ENCODE measurements at regions not wholly inside any gene's neighbourhood (a gene's known extent, or its start where the extent isn't known, plus 50 kb on each side); places are given as distances from the start of the nearest gene placed in this dataset.

DNA sequence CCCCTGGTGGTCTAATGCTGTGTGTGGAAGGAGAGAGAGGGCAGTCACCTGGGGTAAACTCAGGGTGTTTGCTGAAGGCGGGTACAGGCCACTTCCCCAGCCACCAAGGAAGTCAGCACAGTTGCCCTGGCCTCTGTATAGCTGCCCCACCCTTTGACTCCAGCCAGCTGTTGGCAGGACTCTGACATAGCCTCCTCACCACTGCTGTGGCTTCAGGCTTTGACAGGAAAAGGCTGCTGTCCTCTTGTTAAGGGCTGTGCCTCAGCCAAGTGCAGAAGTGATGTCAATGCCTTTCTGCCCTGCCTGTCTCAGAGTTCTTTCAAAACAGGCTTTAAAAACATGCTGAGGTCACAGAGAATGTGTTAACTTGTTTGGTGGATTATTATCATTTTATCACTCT, 487.2 kb upstream of the KLF4 start:
- no peaks in the 10 kb centered on the region for H3K27me3 ChIP-seq (ENCODE audit: insufficient read depth, low read length)
- no peak overlapping the region for H3K4me2 ChIP-seq (ENCODE audit: low read length)
- H4K20me1 ChIP-seq (ENCODE audit: insufficient read depth, low read length), result no peaks in the 10 kb centered on the region

DNA sequence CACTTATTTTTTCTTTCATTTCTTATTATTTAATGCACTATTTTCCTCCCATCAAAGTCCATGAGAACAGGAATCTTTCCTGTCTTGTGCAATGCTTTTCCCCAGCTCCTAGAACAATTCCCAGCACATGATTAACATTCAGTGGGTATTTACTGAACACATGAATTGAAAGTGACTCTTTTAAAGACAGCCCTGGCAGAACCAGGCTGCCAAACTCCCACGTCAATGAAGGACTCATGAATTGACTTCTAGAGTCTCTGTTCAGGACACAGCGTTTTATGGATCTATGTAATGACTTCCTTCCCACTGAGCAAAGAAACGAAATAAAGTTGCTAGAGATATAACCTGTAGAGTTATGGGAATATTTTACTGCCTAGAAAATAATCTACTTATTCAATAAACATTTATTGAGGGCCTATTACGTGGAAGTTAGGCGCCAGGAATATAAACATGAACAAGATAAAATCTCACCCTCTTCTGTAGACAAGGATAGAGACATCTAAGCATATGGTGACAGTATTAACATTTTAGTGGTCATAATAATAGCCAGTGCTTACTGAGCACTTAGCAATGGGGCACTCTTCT, 485.9 kb upstream of the KLF4 start:
- H3K79me2 ChIP-seq (ENCODE audit: insufficient read depth, low read length), result no peaks in the 10 kb centered on the region
- no peaks in the 10 kb centered on the region for H3K36me3 Mint-ChIP-seq (ENCODE audit: low read depth, unreplicated experiment)
- H3K27ac ChIP-seq (ENCODE audit: low read depth, low read length), result no peak overlapping the region
- no peaks in the 10 kb centered on the region for H3K36me3 ChIP-seq (ENCODE audit: insufficient read depth, low read length)
- H3K4me2 ChIP-seq (ENCODE audit: low read length), result no peak overlapping the region
- no peaks in the 10 kb centered on the region for H3K4me1 ChIP-seq (ENCODE audit: insufficient read depth, low read length)
- no peaks in the 10 kb centered on the region for H3K9me3 ChIP-seq (ENCODE audit: insufficient read depth, low read depth, low read length)
- no peaks in the 10 kb centered on the region for H3K4me1 Mint-ChIP-seq (ENCODE audit: low read depth, unreplicated experiment)
- H3K27me3 Mint-ChIP-seq (ENCODE audit: low read depth, unreplicated experiment), result peaks cover 27% of the 10 kb centered on the region
- DNase-seq (ENCODE audit: low read depth) (no peak), FAIRE-seq (no peak)
- no peaks in the 10 kb centered on the region for H3K27me3 ChIP-seq (ENCODE audit: insufficient read depth, low read length)
- TF ChIP-seq, protein P1, sequence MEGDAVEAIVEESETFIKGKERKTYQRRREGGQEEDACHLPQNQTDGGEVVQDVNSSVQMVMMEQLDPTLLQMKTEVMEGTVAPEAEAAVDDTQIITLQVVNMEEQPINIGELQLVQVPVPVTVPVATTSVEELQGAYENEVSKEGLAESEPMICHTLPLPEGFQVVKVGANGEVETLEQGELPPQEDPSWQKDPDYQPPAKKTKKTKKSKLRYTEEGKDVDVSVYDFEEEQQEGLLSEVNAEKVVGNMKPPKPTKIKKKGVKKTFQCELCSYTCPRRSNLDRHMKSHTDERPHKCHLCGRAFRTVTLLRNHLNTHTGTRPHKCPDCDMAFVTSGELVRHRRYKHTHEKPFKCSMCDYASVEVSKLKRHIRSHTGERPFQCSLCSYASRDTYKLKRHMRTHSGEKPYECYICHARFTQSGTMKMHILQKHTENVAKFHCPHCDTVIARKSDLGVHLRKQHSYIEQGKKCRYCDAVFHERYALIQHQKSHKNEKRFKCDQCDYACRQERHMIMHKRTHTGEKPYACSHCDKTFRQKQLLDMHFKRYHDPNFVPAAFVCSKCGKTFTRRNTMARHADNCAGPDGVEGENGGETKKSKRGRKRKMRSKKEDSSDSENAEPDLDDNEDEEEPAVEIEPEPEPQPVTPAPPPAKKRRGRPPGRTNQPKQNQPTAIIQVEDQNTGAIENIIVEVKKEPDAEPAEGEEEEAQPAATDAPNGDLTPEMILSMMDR (IDR thresholded peaks at IDR 0.05; ENCODE audit: insufficient read depth, low read depth, low read length), result no peak
- no peak for TF ChIP-seq EZH2 (IDR thresholded peaks at IDR 0.05; ENCODE audit: insufficient read depth, low read length)
- H3K9ac ChIP-seq (ENCODE audit: low read length), result no peak overlapping the region
- no peak overlapping the region for H3K4me3 ChIP-seq (ENCODE audit: insufficient read depth, low read depth, low read length)
- no peak overlapping the region for H3K27ac Mint-ChIP-seq (ENCODE audit: unreplicated experiment)
- H2AFZ ChIP-seq (ENCODE audit: low read depth, low read length), result no peak overlapping the region
- no peaks in the 10 kb centered on the region for H3K9me3 Mint-ChIP-seq (ENCODE audit: unreplicated experiment)
- no peaks in the 10 kb centered on the region for H4K20me1 ChIP-seq (ENCODE audit: insufficient read depth, low read length)
- H3K4me3 Mint-ChIP-seq (ENCODE audit: unreplicated experiment), result no peak overlapping the region

More for the DNA sequence above, 487.2 kb upstream of the KLF4 start:
- FAIRE-seq (no peak), DNase-seq (ENCODE audit: low read depth) (no peak)
- Histone ChIP-seq H3K9ac (ENCODE audit: low read length) (no peak overlapping the region), H3K27ac (ENCODE audit: low read depth, low read length) (no peak overlapping the region), H3K4me3 (ENCODE audit: insufficient read depth, low read depth, low read length) (no peak overlapping the region), H3K79me2 (ENCODE audit: insufficient read depth, low read length) (no peaks in the 10 kb centered on the region), H2AFZ (ENCODE audit: low read depth, low read length) (no peak overlapping the region), H3K9me3 (ENCODE audit: insufficient read depth, low read depth, low read length) (no peaks in the 10 kb centered on the region), H3K36me3 (ENCODE audit: insufficient read depth, low read length) (no peaks in the 10 kb centered on the region), H3K4me1 (ENCODE audit: insufficient read depth, low read length) (no peaks in the 10 kb centered on the region)
- no peaks in the 10 kb centered on the region for H3K36me3 Mint-ChIP-seq (ENCODE audit: low read depth, unreplicated experiment)
- TF ChIP-seq, protein P1 (IDR thresholded peaks at IDR 0.05; ENCODE audit: insufficient read depth, low read depth, low read length), result no peak
- no peak for TF ChIP-seq EZH2 (IDR thresholded peaks at IDR 0.05; ENCODE audit: insufficient read depth, low read length)
- H3K27me3 Mint-ChIP-seq (ENCODE audit: low read depth, unreplicated experiment), result peaks cover 18% of the 10 kb centered on the region
- no peaks in the 10 kb centered on the region for H3K9me3 Mint-ChIP-seq (ENCODE audit: unreplicated experiment)
- no peaks in the 10 kb centered on the region for H3K4me1 Mint-ChIP-seq (ENCODE audit: low read depth, unreplicated experiment)
- H3K27ac Mint-ChIP-seq (ENCODE audit: unreplicated experiment), result no peak overlapping the region
- H3K4me3 Mint-ChIP-seq (ENCODE audit: unreplicated experiment), result no peak overlapping the region

DNA sequence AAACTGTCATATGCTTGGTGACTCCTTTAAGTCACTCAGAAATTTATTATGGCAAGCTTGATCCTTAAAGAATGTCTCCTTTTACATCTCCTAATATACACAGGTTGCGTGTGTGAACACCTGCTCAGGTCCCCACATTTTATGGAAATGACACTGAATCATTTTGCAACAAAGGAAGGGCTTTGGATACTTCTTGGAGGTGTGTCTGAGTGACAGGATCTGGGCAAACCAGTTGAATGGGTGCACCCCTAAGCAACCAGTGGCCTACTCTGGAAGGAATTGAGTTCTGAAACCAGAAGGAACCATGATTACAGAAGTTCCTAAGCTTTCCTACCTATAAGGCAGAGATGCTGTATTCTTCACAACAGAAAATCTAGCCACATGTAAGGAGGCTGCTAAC, 483.9 kb upstream of the KLF4 start:
- Histone ChIP-seq H3K79me2 (ENCODE audit: insufficient read depth, low read length) (no peaks in the 10 kb centered on the region), H3K4me2 (ENCODE audit: low read length) (no peak overlapping the region), H3K36me3 (ENCODE audit: insufficient read depth, low read length) (no peaks in the 10 kb centered on the region), H3K27ac (ENCODE audit: low read depth, low read length) (no peak overlapping the region), H3K27me3 (ENCODE audit: insufficient read depth, low read length) (no peaks in the 10 kb centered on the region), H4K20me1 (ENCODE audit: insufficient read depth, low read length) (no peaks in the 10 kb centered on the region), H3K4me1 (ENCODE audit: insufficient read depth, low read length) (no peaks in the 10 kb centered on the region), H3K4me3 (ENCODE audit: insufficient read depth, low read depth, low read length) (no peak overlapping the region), H3K9me3 (ENCODE audit: insufficient read depth, low read depth, low read length) (no peaks in the 10 kb centered on the region), H2AFZ (ENCODE audit: low read depth, low read length) (no peak overlapping the region), H3K9ac (ENCODE audit: low read length) (no peak overlapping the region)
- Mint-ChIP-seq H3K27ac (ENCODE audit: unreplicated experiment) (no peak overlapping the region), H3K36me3 (ENCODE audit: low read depth, unreplicated experiment) (no peaks in the 10 kb centered on the region), H3K4me3 (ENCODE audit: unreplicated experiment) (no peak overlapping the region), H3K4me1 (ENCODE audit: low read depth, unreplicated experiment) (no peaks in the 10 kb centered on the region), H3K27me3 (ENCODE audit: low read depth, unreplicated experiment) (peaks cover 33% of the 10 kb centered on the region), H3K9me3 (ENCODE audit: unreplicated experiment) (no peaks in the 10 kb centered on the region)
- DNase-seq (ENCODE audit: low read depth), result no peak
- TF ChIP-seq, protein P1 (IDR thresholded peaks at IDR 0.05; ENCODE audit: insufficient read depth, low read depth, low read length), result no peak
- TF ChIP-seq EZH2 (IDR thresholded peaks at IDR 0.05; ENCODE audit: insufficient read depth, low read length), result no peak
- no peak for FAIRE-seq

Measured in astrocyte (in vitro differentiated cells and primary cell).